ENCODE measurements at regions not wholly inside any gene's neighbourhood (a gene's known extent, or its start where the extent isn't known, plus 50 kb on each side); places are given as distances from the start of the nearest gene placed in this dataset.

GRCh38 chr3:181558870-181559269 lies 152.9 kb upstream of the SOX2 start:
- Histone ChIP-seq H3K79me2 (ENCODE audit: insufficient read depth, low read depth) (no peaks in the 10 kb centered on the region), H3K9ac (no peak overlapping the region), H3K27ac (no peak overlapping the region), H2AFZ (ENCODE audit: low read depth) (no peak overlapping the region), H4K20me1 (ENCODE audit: insufficient read depth) (no peaks in the 10 kb centered on the region), H3K36me3 (ENCODE audit: insufficient read depth) (no peaks in the 10 kb centered on the region), H3K4me1 (ENCODE audit: low read depth, poor library complexity, severe bottlenecking) (no peaks in the 10 kb centered on the region), H3K27me3 (ENCODE audit: insufficient read depth, low read depth) (no peaks in the 10 kb centered on the region), H3K4me2 (no peak overlapping the region), H3K4me3 (IDR thresholded peaks at IDR 0.05; ENCODE audit: insufficient read depth, low read depth, low read length) (no peak overlapping the region)
- TF ChIP-seq CTCF (conservative IDR thresholded peaks at IDR 0.05; ENCODE audit: low read depth, low read length): no peak

- Histone ChIP-seq H3K4me2 (no peak overlapping the region), H3K4me3 (IDR thresholded peaks at IDR 0.05; ENCODE audit: insufficient read depth, low read depth, low read length) (no peak overlapping the region), H4K20me1 (ENCODE audit: insufficient read depth) (no peaks in the 10 kb centered on the region), H3K9ac (no peak overlapping the region), H3K4me1 (ENCODE audit: low read depth, poor library complexity, severe bottlenecking) (no peaks in the 10 kb centered on the region), H3K79me2 (ENCODE audit: insufficient read depth, low read depth) (no peaks in the 10 kb centered on the region), H2AFZ (ENCODE audit: low read depth) (no peak overlapping the region), H3K36me3 (ENCODE audit: insufficient read depth) (no peaks in the 10 kb centered on the region), H3K27me3 (ENCODE audit: insufficient read depth, low read depth) (no peaks in the 10 kb centered on the region), H3K27ac (no peak overlapping the region)
- no peak for TF ChIP-seq CTCF (conservative IDR thresholded peaks at IDR 0.05; ENCODE audit: low read depth, low read length)
Measured at GRCh38 chr3:181555681-181556080, 156.0 kb upstream of the SOX2 start.

GRCh38 chr3:181554233-181554765 lies 157.4 kb upstream of the SOX2 start:
- H2AFZ ChIP-seq (ENCODE audit: low read depth): no peak overlapping the region
- H3K27me3 ChIP-seq (ENCODE audit: insufficient read depth, low read depth): no peaks in the 10 kb centered on the region
- TF ChIP-seq CTCF (conservative IDR thresholded peaks at IDR 0.05; ENCODE audit: low read depth, low read length): no peak
- no peaks in the 10 kb centered on the region for H4K20me1 ChIP-seq (ENCODE audit: insufficient read depth)
- no peak overlapping the region for H3K9ac ChIP-seq
- no peak overlapping the region for H3K27ac ChIP-seq
- no peaks in the 10 kb centered on the region for H3K4me1 ChIP-seq (ENCODE audit: low read depth, poor library complexity, severe bottlenecking)
- no peak overlapping the region for H3K4me2 ChIP-seq
- H3K79me2 ChIP-seq (ENCODE audit: insufficient read depth, low read depth): no peaks in the 10 kb centered on the region
- no peaks in the 10 kb centered on the region for H3K36me3 ChIP-seq (ENCODE audit: insufficient read depth)
- H3K4me3 ChIP-seq (IDR thresholded peaks at IDR 0.05; ENCODE audit: insufficient read depth, low read depth, low read length): no peak overlapping the region

- no peak overlapping the region for H2AFZ ChIP-seq (ENCODE audit: low read depth)
- no peak overlapping the region for H3K4me3 ChIP-seq (IDR thresholded peaks at IDR 0.05; ENCODE audit: insufficient read depth, low read depth, low read length)
- no peaks in the 10 kb centered on the region for H3K79me2 ChIP-seq (ENCODE audit: insufficient read depth, low read depth)
- H3K27ac ChIP-seq: no peak overlapping the region
- H3K4me2 ChIP-seq: no peak overlapping the region
- H3K4me1 ChIP-seq (ENCODE audit: low read depth, poor library complexity, severe bottlenecking): no peaks in the 10 kb centered on the region
- H3K9ac ChIP-seq: no peak overlapping the region
- H4K20me1 ChIP-seq (ENCODE audit: insufficient read depth): no peaks in the 10 kb centered on the region
- no peaks in the 10 kb centered on the region for H3K27me3 ChIP-seq (ENCODE audit: insufficient read depth, low read depth)
- no peaks in the 10 kb centered on the region for H3K36me3 ChIP-seq (ENCODE audit: insufficient read depth)
- TF ChIP-seq CTCF (conservative IDR thresholded peaks at IDR 0.05; ENCODE audit: low read depth, low read length): no peak
Measured at GRCh38 chr3:181549266-181549665, 162.5 kb upstream of the SOX2 start.
